GM11168 (cell line): ENCODE measurements at regions not wholly inside any gene's neighbourhood (a gene's known extent, or its start where the extent isn't known, plus 50 kb on each side); places are given as distances from the start of the nearest gene placed in this dataset.
"Not testable (repeated sequence)": the region's sequence is repeated elsewhere in the genome, so short reads cannot be mapped to it uniquely, and the experiment has no call there.

Source experiments
- in situ Hi-C: fragments of 300-500 bp; cut with MboI; formaldehyde crosslinking; loops from one replicate; pipeline ENCODE4 v1.12.0; 2022; ENCODE audit warnings: low sequenced_read_pairs; ENCODE audit not compliant: unreplicated experiment

- in situ Hi-C loops, result no loop called here
Observed at GRCh38 chr12:24688601-24689000, 260.3 kb downstream of the BCAT1 start.

- in situ Hi-C loops, result no loop called here
Observed at GRCh38 chr12:24681570-24681969, 267.3 kb downstream of the BCAT1 start.

DNA sequence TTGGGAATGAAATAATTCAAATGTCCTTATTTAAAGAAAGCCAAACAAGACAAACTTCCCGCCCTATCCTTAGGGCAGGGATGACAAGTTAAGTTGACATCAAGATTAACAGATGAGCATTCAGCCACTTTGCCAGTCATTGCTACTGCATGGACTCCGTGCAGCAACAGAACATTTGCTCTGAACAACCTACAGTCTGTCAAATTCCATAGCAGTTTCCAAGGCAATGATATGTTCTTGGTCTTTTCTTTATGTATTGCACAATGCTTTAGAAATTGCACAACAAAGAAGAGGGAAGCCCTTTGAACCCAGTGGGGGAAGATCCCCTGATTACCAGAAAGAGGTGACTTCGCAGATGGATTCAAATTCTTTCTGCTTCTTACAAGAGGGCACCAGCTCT is 269.8 kb downstream of the BCAT1 start:
- in situ Hi-C loops, result no loop called here

DNA sequence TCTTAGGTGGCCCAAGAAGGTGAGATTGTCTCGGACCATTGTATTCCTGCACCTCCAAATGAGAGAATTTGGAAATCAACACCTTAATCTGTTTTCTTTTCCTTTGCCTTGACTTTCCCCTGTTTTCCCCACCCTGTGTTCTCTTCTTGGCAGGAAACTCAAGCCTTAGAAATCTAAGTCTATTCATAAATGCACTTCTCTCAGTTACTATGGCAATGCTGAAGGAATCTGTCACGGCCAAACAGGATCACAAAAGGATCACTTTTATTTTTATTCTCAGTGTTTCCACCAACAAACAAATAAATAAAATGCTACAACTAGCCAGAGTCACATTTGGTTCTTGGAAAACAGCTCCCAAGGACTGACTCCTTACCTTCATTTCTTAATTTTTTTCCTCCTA is 270.5 kb downstream of the BCAT1 start:
- in situ Hi-C loops, result no loop called here

- in situ Hi-C loops, result no loop called here
Observed at GRCh38 chr12:24668563-24668962, 280.3 kb downstream of the BCAT1 start.

DNA sequence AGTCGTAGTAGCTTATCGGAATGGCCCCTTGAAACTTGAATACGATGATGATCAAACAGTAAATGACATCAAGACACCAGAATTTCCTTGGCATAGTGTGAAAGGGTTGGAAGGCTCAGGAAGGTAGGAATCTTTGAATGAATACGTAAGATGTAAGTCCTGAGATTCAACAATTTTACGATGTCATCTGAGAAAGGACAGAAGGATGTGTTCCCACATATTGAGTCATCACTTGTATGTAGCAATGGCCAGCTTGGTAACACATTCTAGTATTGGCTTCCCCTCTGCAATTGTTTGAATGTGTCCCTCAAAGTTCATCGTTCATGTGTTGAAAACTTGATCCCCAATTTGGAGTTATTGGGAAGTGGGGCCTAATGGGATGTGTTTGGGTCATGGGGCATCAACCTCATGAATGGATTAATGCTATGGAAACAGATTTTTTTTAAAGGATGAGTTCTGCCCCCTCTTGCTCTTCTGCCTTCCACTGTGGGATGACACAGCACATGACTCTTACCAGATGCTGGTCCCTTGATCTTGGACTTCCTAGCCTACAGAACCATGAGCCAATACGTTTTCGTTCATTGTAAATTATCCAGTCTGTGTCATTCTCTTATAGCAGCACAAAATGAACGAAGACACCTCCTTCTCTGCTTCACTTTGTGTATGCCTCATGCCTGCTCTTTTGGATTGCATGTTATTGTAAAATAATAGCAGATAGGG is 284.6 kb downstream of the BCAT1 start:
- in situ Hi-C loops, result no loop called here

DNA sequence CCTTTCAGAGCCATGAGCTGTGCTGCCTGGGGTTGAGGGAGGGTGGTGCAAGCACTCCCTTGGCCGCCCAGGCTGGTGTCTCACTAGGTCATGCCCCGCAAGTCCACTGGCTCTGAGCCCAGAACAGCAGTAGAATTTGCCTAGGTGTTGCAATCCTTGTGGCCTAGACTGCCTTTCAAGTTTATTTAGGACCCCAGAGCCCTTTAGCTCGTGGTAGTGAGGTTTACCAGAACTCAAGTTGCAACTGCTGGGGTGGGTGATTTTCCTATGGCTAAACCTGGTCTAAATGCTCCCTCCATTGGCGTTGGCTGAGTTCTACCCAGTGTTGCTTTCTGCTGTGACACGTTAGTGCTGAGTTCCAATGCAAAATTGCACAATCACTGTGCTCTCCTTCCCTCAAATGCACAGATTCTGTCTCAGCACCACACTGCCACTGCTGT is 287.2 kb downstream of the BCAT1 start:
- in situ Hi-C loops, result no loop called here

DNA sequence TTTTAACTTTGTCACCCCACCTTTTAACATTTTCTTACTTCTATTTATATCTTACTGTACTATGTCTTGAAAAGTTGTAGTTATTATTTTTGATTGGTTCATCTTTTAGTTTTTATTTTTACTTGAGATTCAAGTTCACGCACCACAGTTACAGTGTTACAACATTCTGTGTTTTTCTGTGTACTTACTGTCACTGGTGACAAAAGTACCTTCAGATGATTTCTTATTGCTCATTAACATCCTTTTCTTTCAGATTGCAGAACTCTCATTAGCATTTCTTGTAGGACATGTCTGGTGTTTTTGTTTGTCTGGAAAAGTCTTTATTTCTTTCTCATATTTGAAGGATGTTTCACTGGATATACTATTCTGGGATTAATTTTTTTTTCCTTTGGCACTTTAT is 289.9 kb downstream of the BCAT1 start:
- in situ Hi-C loops, result no loop called here

GRCh38 chr12:24654344-24654743 is 294.6 kb downstream of the BCAT1 start:
- in situ Hi-C loops, result not testable (repeated sequence)

DNA sequence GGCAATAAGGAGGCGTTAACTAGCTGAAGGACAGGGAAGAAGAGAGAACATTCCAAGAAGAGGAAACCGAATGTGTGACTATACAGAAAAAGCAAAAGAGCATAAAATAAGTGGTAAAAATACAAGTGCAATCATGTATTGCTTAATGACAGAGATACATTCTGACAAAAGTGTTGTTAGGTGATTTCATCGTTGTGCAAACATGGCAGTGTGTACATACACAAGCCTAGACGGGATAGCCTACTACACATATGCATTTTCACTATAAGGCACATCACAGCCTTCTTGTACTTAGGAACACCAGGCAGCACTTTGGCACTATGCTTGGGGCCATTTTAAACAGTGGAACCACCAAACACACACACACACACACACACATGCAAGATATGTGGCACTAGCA is 299.3 kb downstream of the BCAT1 start:
- in situ Hi-C loops, result no loop called here

DNA sequence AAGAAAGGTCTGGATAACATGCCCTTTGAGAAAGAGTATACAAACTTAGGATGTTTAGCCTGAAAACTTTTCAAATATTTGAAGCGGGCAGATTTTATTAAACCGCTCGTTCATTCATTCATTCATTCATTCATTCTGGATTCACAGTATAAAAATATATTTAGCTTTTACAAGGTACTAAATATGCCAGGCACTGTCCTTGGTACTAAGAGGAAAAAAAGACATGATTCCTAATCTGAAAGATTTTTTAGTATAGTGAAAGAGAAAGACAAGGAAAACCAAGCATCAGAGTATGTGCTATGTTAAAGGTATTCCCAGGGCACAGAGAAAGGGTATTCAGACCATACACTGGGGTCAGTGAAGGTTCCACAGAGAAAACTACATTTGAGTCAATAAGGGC is 299.7 kb downstream of the BCAT1 start:
- in situ Hi-C loops, result no loop called here

DNA sequence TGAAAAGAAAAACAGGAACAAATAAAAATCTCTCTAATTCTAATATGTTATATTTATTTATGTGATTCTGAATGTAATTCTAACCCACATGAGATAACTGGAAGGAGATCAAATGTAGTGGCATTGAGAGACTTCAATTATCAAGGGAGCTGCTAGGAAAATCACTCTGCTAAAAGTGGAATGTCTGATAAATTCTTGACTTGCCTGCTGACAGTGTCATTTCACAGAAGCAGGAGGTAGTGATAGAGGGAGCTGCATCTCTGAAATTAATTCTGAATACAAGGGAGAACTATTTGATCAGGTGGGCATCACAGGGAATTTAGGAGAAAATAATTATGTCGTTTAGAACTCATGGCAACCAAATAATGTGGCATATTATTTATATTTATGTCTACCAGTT is 303.6 kb downstream of the BCAT1 start:
- in situ Hi-C loops, result no loop called here

GRCh38 chr12:24643120-24644119 is 305.5 kb downstream of the BCAT1 start:
- in situ Hi-C loops, result no loop called here

DNA sequence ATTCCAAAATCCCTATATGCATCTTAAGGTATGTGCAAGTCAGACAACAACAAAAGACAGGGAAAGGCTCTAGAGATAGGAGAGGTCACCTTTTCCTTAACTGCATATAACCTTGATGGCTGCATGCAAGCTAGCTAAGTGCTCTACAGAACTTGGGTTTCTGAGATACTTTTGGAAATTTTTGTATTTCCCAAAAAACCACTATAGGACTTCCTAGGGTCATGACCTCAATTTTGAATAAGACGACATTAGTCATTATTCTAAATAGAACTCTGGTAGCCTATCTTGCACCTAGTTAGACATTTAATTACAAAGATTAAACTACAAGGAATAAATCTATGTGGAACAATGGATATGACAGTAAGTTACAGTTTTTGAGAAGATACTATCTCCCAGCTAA is 309.3 kb downstream of the BCAT1 start:
- in situ Hi-C loops, result no loop called here

DNA sequence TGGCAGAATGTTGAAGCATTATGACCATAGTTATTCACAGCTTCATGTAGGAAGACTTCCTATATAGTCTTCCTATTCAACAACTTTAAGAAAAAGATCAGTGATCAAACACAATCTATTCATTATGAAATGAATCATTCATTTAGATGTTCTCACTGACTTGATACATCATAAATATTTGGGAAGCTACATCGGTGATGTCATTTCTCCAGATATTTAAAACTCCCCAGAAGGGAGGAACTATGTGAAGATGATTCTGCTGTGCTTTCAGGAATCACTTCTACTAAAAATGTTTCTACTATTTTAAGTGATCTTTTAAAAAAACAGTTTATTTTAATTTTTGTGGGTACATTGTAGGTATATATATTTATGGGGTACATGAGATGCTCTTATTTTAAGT is 316.4 kb downstream of the BCAT1 start:
- in situ Hi-C loops, result no loop called here

- in situ Hi-C loops, result no loop called here
Observed at GRCh38 chr12:24631676-24632426, 317.1 kb downstream of the BCAT1 start.

DNA sequence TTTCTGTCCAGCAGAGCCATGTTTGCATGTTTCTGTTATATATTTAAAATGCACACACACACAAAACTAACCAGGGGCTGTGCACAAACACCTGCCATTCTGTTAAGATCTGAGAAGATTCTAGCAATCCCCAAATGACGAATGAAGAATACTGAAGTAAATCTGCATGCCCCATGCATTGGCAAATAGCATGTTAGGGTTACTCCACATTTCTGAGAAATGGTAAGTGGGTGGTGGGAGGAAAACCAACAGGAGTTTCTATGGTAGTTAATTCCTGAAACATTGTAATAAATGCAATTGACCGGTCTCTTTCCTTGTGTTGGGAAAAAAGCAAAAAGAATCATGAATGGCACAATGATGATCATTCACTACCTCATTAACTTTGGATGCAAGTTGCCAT is 318.0 kb downstream of the BCAT1 start:
- in situ Hi-C loops, result no loop called here

DNA sequence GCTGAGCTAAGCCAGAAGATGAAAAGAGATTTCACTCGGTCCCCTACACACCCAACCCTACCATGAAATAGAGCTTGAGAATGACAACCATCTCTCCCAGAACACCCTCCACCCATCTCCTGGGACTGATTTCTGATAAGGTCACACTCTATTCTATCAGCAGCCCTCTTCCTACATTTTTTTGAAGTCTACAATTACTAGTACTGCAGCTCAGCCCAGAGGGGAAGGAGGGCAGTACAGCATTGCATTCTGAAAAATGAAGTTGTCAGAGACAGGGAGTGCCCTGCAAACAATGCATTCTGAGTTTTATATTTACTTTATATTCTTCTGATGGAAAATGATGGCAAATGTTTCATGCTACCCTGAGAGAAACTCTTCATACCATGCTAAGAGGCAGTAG is 318.5 kb downstream of the BCAT1 start:
- in situ Hi-C loops, result no loop called here

DNA sequence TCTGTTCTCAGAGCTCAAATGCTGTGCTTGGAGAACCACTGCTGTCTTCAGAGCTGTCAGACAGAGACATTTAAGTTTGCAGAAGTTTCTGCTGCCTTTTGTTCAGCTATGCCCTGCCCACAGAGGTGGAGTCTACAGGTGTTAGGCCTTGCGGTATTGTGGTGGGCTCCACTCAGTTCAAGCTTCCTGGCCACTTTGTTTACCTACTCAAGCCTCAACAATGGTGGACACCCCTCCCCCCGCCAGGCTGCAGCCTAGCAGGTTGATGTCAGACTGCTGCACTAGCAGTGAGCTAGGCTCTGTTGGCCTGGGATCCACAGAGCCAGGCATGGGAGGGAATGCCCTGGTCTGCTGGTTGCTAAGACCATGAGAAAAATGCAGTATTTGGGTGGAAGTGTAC is 323.8 kb downstream of the BCAT1 start:
- in situ Hi-C loops, result no loop called here

GRCh38 chr12:24619954-24620353 is 328.9 kb downstream of the BCAT1 start:
- in situ Hi-C loops, result not testable (repeated sequence)

DNA sequence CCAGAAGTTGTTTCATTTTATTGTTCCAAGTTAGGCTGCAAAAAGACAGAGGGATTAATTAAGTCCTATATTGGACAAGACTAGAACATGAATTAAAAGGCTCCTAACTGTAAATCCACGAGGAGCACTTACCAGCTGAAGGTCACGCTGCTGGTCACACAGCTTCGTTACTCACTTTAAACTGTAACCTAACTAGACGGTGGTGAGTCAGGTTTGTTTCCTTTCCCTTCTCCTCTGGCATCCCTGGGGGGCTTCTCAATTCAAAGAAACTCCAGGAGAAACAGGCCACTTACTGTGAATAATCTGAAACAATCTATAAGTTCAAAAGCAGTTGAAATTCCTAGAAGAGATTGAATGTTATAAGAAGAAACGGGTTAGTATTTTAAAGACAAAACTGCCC is 331.4 kb downstream of the BCAT1 start:
- in situ Hi-C loops, result no loop called here
